Forelimb muscle (tissue), 1 donor: ENCODE measurements at regions not wholly inside any gene's neighbourhood (a gene's known extent, or its start where the extent isn't known, plus 50 kb on each side); places are given as distances from the start of the nearest gene placed in this dataset.
A peak's percentile ranks its signal among the peaks of the same experiment; 100 is the strongest.
"Not testable (repeated sequence)": the region's sequence is repeated elsewhere in the genome, so short reads cannot be mapped to it uniquely, and the experiment has no call there.

Source experiments
- DNase-seq: peaks from one replicate; pipeline ENCODE4 v3.0.0-alpha.2; 2013; ENCODE audit warnings: low read depth

DNA sequence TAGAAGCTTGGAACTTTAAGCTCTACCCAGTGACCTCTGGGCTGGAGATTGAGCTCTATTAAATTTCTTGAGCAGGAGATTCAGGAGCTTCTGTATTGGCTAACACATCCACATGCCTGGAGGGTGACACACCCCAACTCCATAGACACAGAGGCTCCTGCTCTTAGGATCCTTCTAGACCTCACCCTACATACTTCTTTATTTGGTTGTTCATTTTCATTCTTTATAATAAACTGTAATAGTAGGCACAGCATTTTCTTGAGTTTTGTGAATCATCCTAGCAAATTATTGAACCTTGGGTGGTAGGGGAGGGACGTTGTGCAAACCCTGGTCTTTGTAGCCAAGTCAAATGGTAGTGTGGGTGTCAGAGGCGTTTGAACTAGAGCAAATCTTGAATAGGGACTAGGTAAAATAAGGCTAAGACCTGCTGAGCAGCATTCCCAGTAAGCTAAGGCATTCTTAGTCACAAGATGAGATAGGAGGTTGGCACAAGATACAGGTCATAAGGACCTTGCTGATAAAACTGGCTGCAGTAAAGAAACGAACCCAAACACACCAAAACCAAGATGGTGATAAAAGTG is 323.8 kb upstream of the GALNT5 start:
- DNase-seq = no peak

GRCh38 chr2:156935616-156936015 is 321.9 kb upstream of the GALNT5 start:
- no peak for DNase-seq

GRCh38 chr2:156937430-156937829 is 320.1 kb upstream of the GALNT5 start:
- no peak for DNase-seq

DNA sequence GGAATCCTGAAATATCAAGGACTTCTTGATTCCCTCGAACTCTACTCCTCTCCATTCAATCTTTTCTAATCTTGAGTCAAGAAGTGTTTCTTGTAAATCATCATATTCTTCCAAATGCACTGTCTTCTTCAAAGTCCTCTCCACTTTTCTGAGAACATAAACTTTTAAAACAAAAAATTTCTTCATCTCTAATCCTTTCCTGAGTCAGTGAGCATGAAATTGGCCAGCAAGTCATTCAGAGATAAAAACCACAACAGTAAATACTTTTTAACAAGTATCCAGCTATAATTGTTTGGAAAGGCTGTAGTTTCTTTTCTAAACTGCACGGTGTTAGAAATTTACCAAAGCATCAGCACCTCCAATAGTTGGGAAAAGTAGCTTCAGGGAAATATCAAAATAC is 312.6 kb upstream of the GALNT5 start:
- no peak for DNase-seq

DNA sequence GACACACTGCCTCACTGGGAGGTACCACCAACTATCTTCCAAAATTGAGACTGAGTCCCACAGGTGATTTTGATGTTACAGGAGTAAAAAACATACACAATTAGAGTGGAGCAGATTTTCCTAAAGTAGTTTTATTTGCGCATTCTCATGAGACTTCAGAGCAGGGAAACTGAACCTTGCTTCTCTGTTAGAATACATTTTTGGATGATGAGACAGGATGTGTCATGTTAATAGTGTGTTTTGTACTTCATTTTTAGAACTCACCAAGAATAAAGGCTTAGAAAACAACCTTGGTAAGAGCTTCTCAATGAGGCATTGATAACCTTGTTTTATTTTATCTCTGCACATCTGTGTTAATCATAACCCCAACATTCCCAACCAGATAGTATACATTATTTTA is 310.2 kb upstream of the GALNT5 start:
- no peak for DNase-seq

GRCh38 chr2:156955701-156956100 is 301.8 kb upstream of the GALNT5 start:
- no peak for DNase-seq

DNA sequence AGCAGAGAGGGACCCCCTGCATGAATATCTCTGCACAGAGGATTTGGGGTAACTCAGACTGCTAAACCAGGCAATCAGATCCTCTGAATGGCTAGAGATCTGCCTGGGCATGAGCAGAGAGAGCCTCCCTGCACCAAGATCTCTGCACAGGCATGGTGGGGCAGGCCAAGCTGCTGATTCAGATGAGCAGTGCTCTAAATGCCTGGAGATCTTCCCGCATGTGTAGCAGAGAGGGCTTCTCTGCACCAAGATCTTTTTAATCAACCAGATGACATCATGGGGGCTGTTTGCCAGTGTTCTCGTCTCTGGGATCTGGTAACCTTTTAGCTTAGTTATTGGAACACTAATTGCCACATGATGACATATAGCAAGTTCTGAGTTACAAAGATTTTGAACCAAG is 301.3 kb upstream of the GALNT5 start:
- no peak for DNase-seq

DNA sequence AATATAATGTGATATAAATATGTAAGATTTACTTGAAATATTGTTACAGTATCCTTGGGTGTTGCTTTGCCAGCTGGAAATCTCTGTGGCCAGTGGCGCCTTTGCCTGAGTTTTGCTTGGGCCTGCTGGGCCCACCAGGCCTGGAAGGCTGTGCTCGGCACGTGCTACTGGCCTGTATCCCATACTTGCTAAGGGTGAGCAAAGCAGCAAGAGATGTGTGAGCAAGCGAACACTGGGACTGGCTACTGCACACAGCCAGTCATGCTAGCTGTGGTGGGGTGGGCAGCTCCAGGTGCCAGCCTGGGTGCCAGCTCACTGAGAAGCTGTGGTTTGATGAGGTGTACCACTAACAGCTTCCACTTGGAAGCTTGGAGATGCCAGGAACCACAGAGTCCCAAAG is 299.1 kb upstream of the GALNT5 start:
- DNase-seq = no peak

- no peak for DNase-seq
Observed at GRCh38 chr2:156959481-156959880, 298.0 kb upstream of the GALNT5 start.

- DNase-seq = no peak
Observed at GRCh38 chr2:156982615-156983014, 274.9 kb upstream of the GALNT5 start.

GRCh38 chr2:156986339-156986988 is 271.0 kb upstream of the GALNT5 start:
- DNase-seq = no peak

- no peak for DNase-seq
Observed at GRCh38 chr2:156999661-157000060, 257.8 kb upstream of the GALNT5 start.

DNA sequence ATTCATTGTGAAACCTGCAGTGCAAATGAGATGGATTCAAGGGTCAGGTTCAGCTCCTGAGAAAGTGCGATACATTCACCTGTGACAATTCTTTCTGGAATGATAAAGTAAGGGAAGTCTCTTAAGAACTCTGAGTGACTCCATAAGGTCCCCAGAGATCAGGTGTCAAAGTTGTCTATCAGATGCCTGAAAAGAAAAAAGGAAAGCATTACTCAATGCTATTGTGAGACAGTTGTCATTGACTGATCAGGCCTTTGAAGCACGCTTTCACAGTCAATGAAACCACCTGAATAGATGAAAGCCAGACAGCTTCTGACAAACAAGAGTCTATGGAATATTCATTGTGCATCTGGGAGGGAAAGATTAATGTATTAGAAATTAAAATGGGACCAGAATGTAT is 252.7 kb upstream of the GALNT5 start:
- no peak for DNase-seq

- DNase-seq = no peak
Observed at GRCh38 chr2:157015015-157015575, 242.4 kb upstream of the GALNT5 start.

GRCh38 chr2:157023264-157023663 is 234.2 kb upstream of the GALNT5 start:
- DNase-seq = not testable (repeated sequence)

DNA sequence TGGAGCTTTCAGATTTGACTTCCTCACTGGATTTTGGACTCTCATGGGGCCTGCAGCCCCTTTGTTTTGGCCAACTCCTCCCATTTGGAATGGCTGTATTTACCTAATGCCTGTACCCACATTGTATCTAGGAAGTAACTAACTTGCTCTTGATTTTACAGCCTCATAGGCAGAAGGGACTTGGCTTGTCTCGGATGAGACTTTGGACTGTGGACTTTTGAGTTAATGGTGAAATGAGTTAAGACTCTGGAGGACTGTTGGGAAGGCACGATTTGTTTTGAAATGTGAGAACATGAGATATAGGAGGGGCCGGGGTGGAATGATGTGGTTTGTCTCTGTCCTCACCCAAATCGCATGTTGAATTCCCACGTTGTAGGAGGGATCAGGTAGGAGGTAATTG is 233.4 kb upstream of the GALNT5 start:
- no peak for DNase-seq

DNA sequence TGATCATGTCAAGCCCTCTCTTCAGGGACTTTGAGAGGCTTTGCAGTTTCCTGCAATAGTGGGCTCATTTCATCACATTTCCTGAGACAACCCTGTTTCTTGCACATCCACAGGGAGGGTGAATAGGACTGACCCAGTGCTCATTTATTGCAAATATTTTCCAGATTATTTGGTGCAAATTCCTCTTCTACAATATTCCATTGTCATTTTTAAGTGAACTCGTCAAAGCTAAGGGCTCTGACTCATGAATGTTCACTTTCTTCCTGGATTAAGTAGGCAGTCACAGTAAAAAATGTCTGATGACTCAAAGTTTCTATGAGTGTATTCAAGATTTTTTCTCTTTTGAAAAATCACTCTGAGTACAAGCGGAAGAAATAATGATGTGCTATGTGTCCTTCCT is 225.5 kb upstream of the GALNT5 start:
- no peak for DNase-seq

GRCh38 chr2:157036726-157037125 is 220.8 kb upstream of the GALNT5 start:
- DNase-seq = no peak

GRCh38 chr2:157043786-157044185 is 213.7 kb upstream of the GALNT5 start:
- no peak for DNase-seq

DNA sequence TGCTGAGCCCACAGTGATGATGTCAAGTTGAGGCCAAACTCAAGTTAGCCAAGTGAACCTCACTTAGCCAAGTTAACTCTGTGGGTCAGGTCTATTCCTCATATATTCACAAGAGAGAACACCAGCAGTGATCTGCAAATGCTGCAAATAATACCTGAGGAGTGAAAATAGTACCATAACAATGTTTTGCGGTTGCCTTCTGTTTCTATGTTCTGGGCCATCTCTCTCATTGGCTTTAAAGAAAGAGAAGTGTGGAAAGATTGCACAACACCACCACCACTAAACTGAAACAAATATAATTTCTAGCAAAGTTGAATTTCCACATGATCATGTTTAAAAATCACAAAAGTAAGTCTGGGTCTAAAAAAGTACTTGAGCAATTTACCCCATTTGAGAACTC is 211.1 kb upstream of the GALNT5 start:
- no peak for DNase-seq

GRCh38 chr2:157052685-157053224 is 204.8 kb upstream of the GALNT5 start:
- no peak for DNase-seq

GRCh38 chr2:157053876-157054275 is 203.6 kb upstream of the GALNT5 start:
- no peak for DNase-seq

DNA sequence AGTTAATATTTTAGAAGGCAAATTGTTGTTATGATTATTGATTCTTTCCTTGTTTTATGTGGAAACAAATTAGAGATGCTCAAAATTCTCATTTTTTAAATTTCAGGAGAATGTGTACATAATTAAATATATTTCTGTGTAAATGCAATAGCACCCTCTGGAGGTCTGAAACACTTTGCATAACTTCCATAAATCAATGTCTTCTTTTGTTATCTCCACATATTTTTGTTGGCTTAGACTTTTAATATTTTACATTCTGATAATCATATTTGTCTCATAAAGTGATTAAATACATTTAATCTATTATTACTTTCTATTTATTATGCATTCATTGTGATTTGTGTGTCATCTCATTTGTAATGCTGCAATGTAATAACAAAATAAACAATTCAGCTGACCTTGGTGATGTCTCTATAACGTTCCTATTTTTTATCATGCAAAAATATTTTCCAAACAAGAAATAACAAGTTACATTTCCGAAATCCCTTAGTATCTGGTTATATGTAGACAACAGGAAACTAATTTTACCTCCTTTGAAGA is 201.8 kb upstream of the GALNT5 start:
- peak; percentile 4 for DNase-seq
